Loucy (cell line): ENCODE measurements at regions not wholly inside any gene's neighbourhood (a gene's known extent, or its start where the extent isn't known, plus 50 kb on each side); places are given as distances from the start of the nearest gene placed in this dataset.

Experiments
- H2AFZ ChIP-seq: fragments of 200-600 bp; sonication (generic); 2 replicates; pipeline ENCODE4 v1.6.0; 2016; ENCODE audit warnings: antibody characterized with exemption, mild to moderate bottlenecking, low read length, moderate library complexity
- H3F3A ChIP-seq: fragments of 200-600 bp; 2 replicates; pipeline ENCODE4 v1.6.0; 2016; ENCODE audit warnings: antibody characterized with exemption, low read depth, mild to moderate bottlenecking
- H3K27me3 ChIP-seq: fragments of 200-600 bp; sonication (generic); 2 replicates; pipeline ENCODE4 v1.6.1; 2014; ENCODE audit warnings: low read length, mild to moderate bottlenecking; ENCODE audit not compliant: insufficient read depth, poor library complexity, severe bottlenecking
- H3K36me3 ChIP-seq: fragments of 200-600 bp; sonication (generic); 2 replicates; pipeline ENCODE4 v1.6.1; 2016; ENCODE audit warnings: low read length; ENCODE audit not compliant: insufficient read depth
- H3K4me1 ChIP-seq: fragments of 200-600 bp; sonication (generic); 2 replicates; pipeline ENCODE4 v1.5.1; 2014; ENCODE audit warnings: low read length, mild to moderate bottlenecking; ENCODE audit not compliant: insufficient read depth, poor library complexity, severe bottlenecking
- H3K4me2 ChIP-seq: fragments of 200-600 bp; sonication (generic); 2 replicates; pipeline ENCODE4 v1.6.0; 2014; ENCODE audit warnings: antibody characterized with exemption, low read length, low read depth, mild to moderate bottlenecking; ENCODE audit not compliant: poor library complexity, severe bottlenecking
- H3K4me3 ChIP-seq: fragments of 200-600 bp; sonication (generic); 2 replicates; pipeline ENCODE4 v1.5.1; 2014; ENCODE audit warnings: low read length, mild to moderate bottlenecking, mixed read lengths; ENCODE audit not compliant: poor library complexity, severe bottlenecking
- H3K79me2 ChIP-seq: fragments of 200-600 bp; sonication (generic); 2 replicates; pipeline ENCODE4 v1.6.1; 2014; ENCODE audit warnings: low read length; ENCODE audit not compliant: insufficient read depth
- H3K9ac ChIP-seq: fragments of 200-600 bp; sonication (generic); 2 replicates; pipeline ENCODE4 v1.6.0; 2014; ENCODE audit warnings: mild to moderate bottlenecking, low read depth, low read length, moderate library complexity; ENCODE audit not compliant: poor library complexity, severe bottlenecking
- H3K9me2 ChIP-seq: fragments of 200-600 bp; sonication (generic); replicated peaks from 2 replicates; pipeline ENCODE4 v1.6.1; 2016; ENCODE audit warnings: low read depth, low read length, mixed read lengths
- H3K9me3 ChIP-seq: fragments of 200-600 bp; sonication (generic); 2 replicates; pipeline ENCODE4 v1.6.1; 2014; ENCODE audit warnings: mild to moderate bottlenecking, antibody characterized with exemption, low read length, low read depth; ENCODE audit not compliant: insufficient read depth
- H4K20me1 ChIP-seq: fragments of 200-600 bp; sonication (generic); 2 replicates; pipeline ENCODE4 v1.6.0; 2014; ENCODE audit warnings: antibody characterized with exemption, low read length, mild to moderate bottlenecking; ENCODE audit not compliant: insufficient read depth, poor library complexity, severe bottlenecking
- EZH2phosphoT487 ChIP-seq: fragments of 200-600 bp; IDR thresholded peaks from 2 replicates; pipeline ENCODE4 v1.6.1; 2018; ENCODE audit warnings: antibody characterized with exemption, mild to moderate bottlenecking, moderate library complexity, borderline replicate concordance
- TF ChIP-seq, protein P1 (sequence below): fragments of 200-600 bp; sonication (generic); conservative IDR thresholded peaks from 2 replicates; pipeline ENCODE4 v1.5.1; 2014; ENCODE audit warnings: mild to moderate bottlenecking, antibody characterized with exemption, low read length

- Histone ChIP-seq H4K20me1 (no peaks in the 10 kb centered on the region), H3K4me3 (no peak overlapping the region), H3K9ac (no peak overlapping the region), H3K9me2 (no peaks in the 10 kb centered on the region), H3K4me2 (peak overlapping the region; percentile 1), H3F3A (no peaks in the 10 kb centered on the region), H2AFZ (peak overlapping the region; percentile 80), H3K27me3 (no peaks in the 10 kb centered on the region), H3K79me2 (no peaks in the 10 kb centered on the region), H3K9me3 (no peaks in the 10 kb centered on the region), H3K4me1 (peaks cover 9% of the 10 kb centered on the region), H3K36me3 (no peaks in the 10 kb centered on the region)
- TF ChIP-seq, protein P1, sequence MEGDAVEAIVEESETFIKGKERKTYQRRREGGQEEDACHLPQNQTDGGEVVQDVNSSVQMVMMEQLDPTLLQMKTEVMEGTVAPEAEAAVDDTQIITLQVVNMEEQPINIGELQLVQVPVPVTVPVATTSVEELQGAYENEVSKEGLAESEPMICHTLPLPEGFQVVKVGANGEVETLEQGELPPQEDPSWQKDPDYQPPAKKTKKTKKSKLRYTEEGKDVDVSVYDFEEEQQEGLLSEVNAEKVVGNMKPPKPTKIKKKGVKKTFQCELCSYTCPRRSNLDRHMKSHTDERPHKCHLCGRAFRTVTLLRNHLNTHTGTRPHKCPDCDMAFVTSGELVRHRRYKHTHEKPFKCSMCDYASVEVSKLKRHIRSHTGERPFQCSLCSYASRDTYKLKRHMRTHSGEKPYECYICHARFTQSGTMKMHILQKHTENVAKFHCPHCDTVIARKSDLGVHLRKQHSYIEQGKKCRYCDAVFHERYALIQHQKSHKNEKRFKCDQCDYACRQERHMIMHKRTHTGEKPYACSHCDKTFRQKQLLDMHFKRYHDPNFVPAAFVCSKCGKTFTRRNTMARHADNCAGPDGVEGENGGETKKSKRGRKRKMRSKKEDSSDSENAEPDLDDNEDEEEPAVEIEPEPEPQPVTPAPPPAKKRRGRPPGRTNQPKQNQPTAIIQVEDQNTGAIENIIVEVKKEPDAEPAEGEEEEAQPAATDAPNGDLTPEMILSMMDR = no peak
- TF ChIP-seq EZH2phosphoT487 = no peak
Observed at GRCh38 chr5:4205398-4205797, 609.8 kb downstream of the IRX1 start.

DNA sequence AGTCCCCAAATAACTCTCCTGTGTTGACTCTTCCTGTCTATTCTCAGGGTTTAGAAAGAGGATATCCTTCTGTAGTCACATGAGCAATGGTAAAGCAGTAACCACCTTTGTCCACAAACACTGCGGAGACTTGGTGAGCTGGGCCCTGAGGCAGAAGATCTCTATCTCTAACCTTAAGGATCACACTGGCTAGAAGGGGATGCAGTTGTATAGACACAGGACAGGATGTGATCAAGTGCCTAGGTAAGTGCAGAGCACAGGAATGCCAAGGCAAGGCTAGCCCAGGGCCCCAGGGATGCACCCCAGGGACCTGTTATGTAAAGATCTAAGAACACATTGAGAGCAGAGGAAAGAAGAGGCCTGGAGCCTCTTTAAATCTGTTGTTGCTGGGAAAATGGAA lies 610.5 kb downstream of the IRX1 start:
- Histone ChIP-seq H3K36me3 (no peaks in the 10 kb centered on the region), H3K4me1 (peaks cover 9% of the 10 kb centered on the region), H3K4me3 (no peak overlapping the region), H3K4me2 (peak overlapping the region; percentile 1), H3F3A (no peaks in the 10 kb centered on the region), H3K27me3 (no peaks in the 10 kb centered on the region), H4K20me1 (no peaks in the 10 kb centered on the region), H3K9ac (no peak overlapping the region), H2AFZ (peak overlapping the region; percentile 80), H3K79me2 (no peaks in the 10 kb centered on the region), H3K9me3 (no peaks in the 10 kb centered on the region), H3K9me2 (no peaks in the 10 kb centered on the region)
- TF ChIP-seq, protein P1 = no peak

- Histone ChIP-seq H3K4me2 (no peak overlapping the region), H3F3A (no peaks in the 10 kb centered on the region), H4K20me1 (no peaks in the 10 kb centered on the region), H3K79me2 (no peaks in the 10 kb centered on the region), H3K9me3 (no peaks in the 10 kb centered on the region), H3K27me3 (no peaks in the 10 kb centered on the region), H3K9ac (no peak overlapping the region), H2AFZ (no peak overlapping the region), H3K4me3 (no peak overlapping the region), H3K4me1 (peaks cover 9% of the 10 kb centered on the region), H3K36me3 (no peaks in the 10 kb centered on the region), H3K9me2 (no peaks in the 10 kb centered on the region)
- TF ChIP-seq, protein P1 = no peak
- no peak for TF ChIP-seq EZH2phosphoT487
Observed at GRCh38 chr5:4207486-4207885, 611.9 kb downstream of the IRX1 start.
